ENCODE measurements at regions not wholly inside any gene's neighbourhood (a gene's known extent, or its start where the extent isn't known, plus 50 kb on each side); places are given as distances from the start of the nearest gene placed in this dataset.

- H3K23me2 ChIP-seq (ENCODE audit: low read depth, low read length) = no peaks in the 10 kb centered on the region
- no peak overlapping the region for H3K14ac ChIP-seq (ENCODE audit: insufficient read length)
- H3K79me1 ChIP-seq (ENCODE audit: low read depth, low read length) = no peaks in the 10 kb centered on the region
- no peak for DNase-seq (ENCODE audit: low read depth in 1 of 2, low spot score in 2 of 2)
- peak overlapping the region in 1 of 2 experiments; percentile 27; a peak in 1 of 4 replicates for H3K4me2 ChIP-seq (ENCODE audit: insufficient read depth in 1 of 2, low read depth in 2 of 2, low read length in 2 of 2)
- no peak overlapping the region for H3K9ac ChIP-seq (replicated peaks in 1 of 4; ENCODE audit: extremely low read depth in 1 of 4, low read depth in 3 of 4, low read length in 3 of 4)
- FAIRE-seq = no peak
- H3K27me3 ChIP-seq (replicated peaks in 1 of 4; ENCODE audit: control insufficient read depth in 3 of 4, extremely low read depth in 1 of 4, insufficient read depth in 3 of 4, low read length in 3 of 4) = no peaks in the 10 kb centered on the region
- H4K91ac ChIP-seq (replicated peaks; ENCODE audit: insufficient read length, low read length) = no peak overlapping the region
- H4K20me1 ChIP-seq (replicated peaks in 1 of 2; ENCODE audit: control insufficient read depth in 1 of 2, insufficient read depth in 2 of 2, low read length in 2 of 2) = no peaks in the 10 kb centered on the region
- H3K56ac ChIP-seq (replicated peaks; ENCODE audit: insufficient read length, low read depth, low read length) = no peak overlapping the region
- no peak overlapping the region for H2BK15ac ChIP-seq (ENCODE audit: low read length)
- peak overlapping the region; percentile 83 for H3K4ac ChIP-seq (replicated peaks; ENCODE audit: insufficient read length, low read depth, low read length)
- no peak overlapping the region for H4K8ac ChIP-seq (ENCODE audit: extremely low read depth, insufficient read depth, low read length)
- ChIA-PET POLR2A (ENCODE audit: partially characterized antibody) (interaction anchor here (1.0 kb wide), 1 partner anchor 601 kb away, joined by 3 read pairs; no protein-coding TSS in a partner anchor), CTCF (ENCODE audit: partially characterized antibody) (no interaction called here)
- H2BK12ac ChIP-seq (ENCODE audit: low read depth, low read length) = peak overlapping the region; percentile 44; the same call in 1 of the 2 replicates
- H3K9me3 ChIP-seq (ENCODE audit: insufficient read depth in 2 of 2, low read depth in 1 of 2, low read length in 1 of 2) = no peaks in the 10 kb centered on the region
- H3K4me1 ChIP-seq (replicated peaks in 1 of 4; ENCODE audit: control insufficient read depth in 3 of 4, insufficient read depth in 4 of 4, low read length in 3 of 4) = peaks cover 0 to 5% (median 4%) of the 10 kb centered on the region in 4 experiments; a peak in 3 of 7 replicates
- H3K18ac ChIP-seq (ENCODE audit: extremely low read depth, low read length) = no peak overlapping the region
- H3K27ac ChIP-seq (ENCODE audit: low read depth, low read length) = no peak overlapping the region
- WGBS, 2 experiments (ENCODE audit: extremely low coverage in 1 of 2, insufficient coverage in 1 of 2, insufficient read length in 1 of 2, insufficient replicate concordance in 2 of 2, low coverage in 1 of 2, low lambda C conversion rate in 2 of 2, missing lambda C conversion rate in 1 of 2) = 80% methylated on average over 2 of the region's 2 CpGs; no CpG with 5 or more reads in 1 of the 2 experiments
- H4K5ac ChIP-seq (ENCODE audit: insufficient read length, low read depth, low read length) = no peak overlapping the region
- H2BK120ac ChIP-seq (replicated peaks; ENCODE audit: low read depth, low read length) = no peak overlapping the region
- H2AFZ ChIP-seq (ENCODE audit: low read length) = no peak overlapping the region
- H2BK5ac ChIP-seq (ENCODE audit: low read depth, low read length) = no peak overlapping the region
- H2BK20ac ChIP-seq (ENCODE audit: low read length) = no peak overlapping the region
- no peaks in the 10 kb centered on the region for H3K79me2 ChIP-seq (ENCODE audit: control insufficient read depth in 1 of 2, insufficient read depth in 2 of 2, low read length in 2 of 2)
- H2AK5ac ChIP-seq (ENCODE audit: low read depth, low read length) = no peak overlapping the region
- H3K23ac ChIP-seq (ENCODE audit: insufficient read length) = no peak overlapping the region
- no peak overlapping the region; a peak in 1 of 8 replicates for H3K4me3 ChIP-seq (ENCODE audit: extremely low read depth in 1 of 4, insufficient read depth in 2 of 4, low read depth in 3 of 4, low read length in 4 of 4)
- H3K36me3 ChIP-seq (ENCODE audit: control insufficient read depth in 2 of 4, insufficient read depth in 4 of 4, low read length in 3 of 4) = no peaks in the 10 kb centered on the region
- TF ChIP-seq POU5F1 (IDR thresholded peaks at IDR 0.05; ENCODE audit: low read depth, low read length) (no peak), KDM4A (IDR thresholded peaks at IDR 0.05; ENCODE audit: low read depth, low read length, severe bottlenecking) (no peak), KDM1A (IDR thresholded peaks at IDR 0.05; ENCODE audit: borderline replicate concordance, low read length) (no peak), GABPA (IDR thresholded peaks at IDR 0.05; ENCODE audit: borderline replicate concordance, insufficient read depth, low read length) (no peak), RBBP5 (IDR thresholded peaks at IDR 0.05; ENCODE audit: borderline replicate concordance, low read depth, low read length) (no peak), JUN (IDR thresholded peaks at IDR 0.05; ENCODE audit: low read depth, low read length) (no peak), CHD1 (IDR thresholded peaks at IDR 0.05; ENCODE audit: low read depth, low read length) (no peak), CBX5 (IDR thresholded peaks at IDR 0.05; ENCODE audit: low read depth, low read length) (no peak), HDAC2 (IDR thresholded peaks at IDR 0.05; ENCODE audit: borderline replicate concordance in 1 of 2, low read depth in 2 of 2, low read length in 2 of 2) (no peak), BCL11A (IDR thresholded peaks at IDR 0.05; ENCODE audit: low read depth in 2 of 2, low read length in 2 of 2) (no peak), TBP (IDR thresholded peaks at IDR 0.05; ENCODE audit: low read depth, low read length) (no peak)
- TF ChIP-seq, protein P1, sequence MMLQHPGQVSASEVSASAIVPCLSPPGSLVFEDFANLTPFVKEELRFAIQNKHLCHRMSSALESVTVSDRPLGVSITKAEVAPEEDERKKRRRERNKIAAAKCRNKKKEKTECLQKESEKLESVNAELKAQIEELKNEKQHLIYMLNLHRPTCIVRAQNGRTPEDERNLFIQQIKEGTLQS (IDR thresholded peaks at IDR 0.05; ENCODE audit: insufficient read depth, low read depth, low read length) = no peak
- TF ChIP-seq, protein P2, sequence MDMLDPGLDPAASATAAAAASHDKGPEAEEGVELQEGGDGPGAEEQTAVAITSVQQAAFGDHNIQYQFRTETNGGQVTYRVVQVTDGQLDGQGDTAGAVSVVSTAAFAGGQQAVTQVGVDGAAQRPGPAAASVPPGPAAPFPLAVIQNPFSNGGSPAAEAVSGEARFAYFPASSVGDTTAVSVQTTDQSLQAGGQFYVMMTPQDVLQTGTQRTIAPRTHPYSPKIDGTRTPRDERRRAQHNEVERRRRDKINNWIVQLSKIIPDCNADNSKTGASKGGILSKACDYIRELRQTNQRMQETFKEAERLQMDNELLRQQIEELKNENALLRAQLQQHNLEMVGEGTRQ (IDR thresholded peaks at IDR 0.05; ENCODE audit: low read length) = no peak
Measured at GRCh38 chr2:164335947-164336346, 285.3 kb downstream of the GRB14 start.

All from H1 (cell line).